HPDE6-E6E7 (cell line): ENCODE measurements at regions not wholly inside any gene's neighbourhood (a gene's known extent, or its start where the extent isn't known, plus 50 kb on each side); places are given as distances from the start of the nearest gene placed in this dataset.
"Not testable (repeated sequence)": the region's sequence is repeated elsewhere in the genome, so short reads cannot be mapped to it uniquely, and the experiment has no call there.

ENCODE experiments used
- DNase-seq: peaks from one replicate; pipeline ENCODE4 v3.0.0; 2011; ENCODE audit warnings: missing footprints; ENCODE audit errors: extremely low spot score

DNA sequence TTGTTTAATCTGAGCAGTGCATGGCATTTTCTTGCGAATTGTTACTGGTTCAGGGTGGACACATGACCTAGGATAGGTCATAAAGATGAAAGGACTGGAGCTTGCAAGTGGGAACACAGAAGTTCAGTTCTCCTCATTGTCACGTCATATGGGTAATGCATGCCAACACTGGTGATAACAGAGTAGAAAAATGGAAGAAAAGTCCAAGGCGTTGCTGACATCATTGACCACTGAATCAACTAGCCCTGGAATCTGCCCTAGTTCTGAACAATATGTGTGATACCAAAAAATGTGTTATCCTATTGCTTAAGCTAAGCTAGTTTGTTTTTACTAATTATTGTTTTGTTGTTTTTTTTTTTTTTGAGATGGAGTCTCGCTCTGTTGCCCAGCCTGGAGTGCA lies 234.2 kb upstream of the MAF start:
- DNase-seq: no peak

DNA sequence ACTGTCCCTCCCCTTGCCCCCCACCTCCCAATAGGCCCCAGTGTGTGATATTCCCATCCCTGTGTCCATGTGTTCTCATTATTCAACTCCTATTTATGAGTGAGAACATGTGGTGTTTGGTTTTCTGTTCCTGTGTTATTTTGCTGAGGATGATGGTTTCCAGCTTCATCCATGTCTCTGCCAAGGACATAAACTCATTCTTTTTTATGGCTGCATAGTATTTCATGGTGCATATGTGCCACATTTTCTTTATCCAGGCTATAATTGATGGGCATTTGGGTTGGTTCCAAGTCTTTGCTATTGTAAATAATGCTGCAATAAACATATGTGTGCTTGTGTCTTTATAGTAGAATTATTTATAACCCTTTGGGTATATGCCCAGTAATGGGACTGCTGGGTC lies 233.5 kb upstream of the MAF start:
- DNase-seq: not testable (repeated sequence)

DNA sequence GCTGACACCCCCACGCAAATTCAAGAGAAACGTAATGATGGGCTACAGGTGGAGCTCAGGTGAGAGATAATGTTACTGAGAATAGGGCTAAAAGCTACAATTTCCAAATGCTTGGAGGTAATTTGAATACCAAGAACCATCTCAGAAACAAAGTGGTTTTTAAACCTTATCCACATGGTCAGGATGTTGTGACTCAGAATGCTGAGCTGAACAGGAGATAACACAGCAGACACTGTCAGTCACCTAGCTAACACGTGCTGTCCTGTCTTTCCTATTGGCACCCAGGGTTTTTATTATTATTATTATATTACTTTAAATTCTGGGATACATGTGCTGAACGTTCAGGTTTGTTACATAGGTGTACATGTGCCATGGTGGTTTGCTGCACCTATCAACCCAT lies 233.0 kb upstream of the MAF start:
- DNase-seq: no peak

DNA sequence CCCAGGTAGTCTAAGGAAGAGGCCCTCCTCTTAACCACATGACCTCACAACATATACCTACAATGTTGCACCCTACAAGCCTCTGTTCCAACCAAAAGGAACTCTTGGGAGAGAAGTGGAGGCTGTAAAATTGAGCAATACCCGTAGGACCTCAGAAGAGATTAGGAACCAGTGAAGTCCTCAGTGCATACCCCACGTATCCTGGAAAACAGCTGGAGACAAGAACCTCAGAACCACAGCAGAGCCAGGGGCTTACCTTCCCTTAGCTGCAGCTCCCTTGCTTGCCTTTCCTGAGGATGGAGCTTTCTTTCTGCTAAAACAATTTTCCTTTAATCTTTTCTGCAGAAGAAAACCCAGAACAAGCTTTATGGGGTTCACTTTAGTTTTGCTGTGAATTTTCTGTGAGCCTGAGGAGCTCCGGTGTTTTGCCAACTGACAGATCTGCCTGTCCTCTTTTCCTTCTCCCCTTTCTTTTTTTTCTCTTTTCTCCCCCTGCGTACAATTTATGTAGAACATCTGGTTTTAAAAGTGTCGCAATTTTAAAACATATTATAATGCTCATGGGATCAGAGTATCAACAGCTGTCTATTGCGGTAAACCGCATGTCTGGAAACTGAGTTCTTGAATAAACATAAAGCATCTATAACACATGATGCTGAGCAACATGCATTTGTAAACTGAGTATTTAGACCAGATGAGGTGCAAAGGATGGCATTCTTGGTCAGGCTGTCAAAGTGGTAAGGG lies 226.4 kb upstream of the MAF start:
- DNase-seq: no peak

DNA sequence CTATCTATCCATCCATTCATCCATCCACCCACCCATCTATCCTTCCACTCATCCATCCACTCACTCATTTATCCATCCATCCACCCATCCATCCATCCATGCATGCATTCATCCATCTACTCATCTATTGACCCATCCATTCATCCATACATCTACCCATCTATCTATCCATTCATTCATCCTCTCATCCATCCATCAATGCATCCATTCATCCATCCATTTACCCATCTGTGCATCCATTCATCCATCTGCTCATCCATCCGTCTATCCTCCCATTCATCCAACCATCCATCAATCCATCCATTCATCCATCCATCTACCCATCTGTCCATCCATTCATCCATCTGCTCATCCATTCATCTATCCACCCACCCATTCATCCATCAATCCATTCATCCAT lies 224.5 kb upstream of the MAF start:
- no peak for DNase-seq

DNA sequence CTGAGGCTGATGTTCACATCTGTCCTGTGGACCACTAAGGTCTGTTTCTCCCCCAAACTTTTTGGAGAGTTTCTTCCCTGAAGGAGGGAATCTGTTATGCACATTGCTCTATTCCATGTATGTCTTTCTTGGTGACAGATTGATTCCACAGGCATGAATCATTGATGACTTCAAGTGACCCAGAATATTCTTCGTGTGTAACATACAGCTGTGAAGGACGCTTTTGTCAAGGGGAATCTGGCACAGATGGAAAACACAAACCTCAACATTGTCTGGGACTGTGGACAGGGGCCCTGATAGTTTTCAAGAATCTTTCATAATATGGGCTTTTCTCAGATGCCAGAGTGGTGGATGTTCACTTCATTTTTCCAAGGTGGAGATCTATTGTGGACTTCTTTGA lies 223.1 kb upstream of the MAF start:
- no peak for DNase-seq

DNA sequence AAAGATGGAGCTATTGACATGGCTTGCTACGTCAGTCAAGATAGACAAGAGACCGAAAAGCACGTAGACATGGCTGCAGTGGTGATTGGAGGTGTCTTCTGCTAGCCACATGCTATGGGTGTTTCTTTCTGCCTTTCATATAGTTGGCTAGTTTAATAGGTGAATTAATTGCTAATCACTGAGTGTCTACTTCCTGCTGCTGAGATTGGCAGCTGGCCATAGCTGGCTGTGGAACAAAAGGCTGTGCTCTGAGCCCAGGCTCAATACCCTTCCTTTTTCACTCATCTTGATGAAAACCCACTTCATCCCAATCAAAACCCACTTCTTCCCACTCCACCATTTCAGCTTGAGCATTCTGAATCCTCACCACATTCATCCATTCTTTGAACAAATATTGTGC lies 221.4 kb upstream of the MAF start:
- DNase-seq: no peak

DNA sequence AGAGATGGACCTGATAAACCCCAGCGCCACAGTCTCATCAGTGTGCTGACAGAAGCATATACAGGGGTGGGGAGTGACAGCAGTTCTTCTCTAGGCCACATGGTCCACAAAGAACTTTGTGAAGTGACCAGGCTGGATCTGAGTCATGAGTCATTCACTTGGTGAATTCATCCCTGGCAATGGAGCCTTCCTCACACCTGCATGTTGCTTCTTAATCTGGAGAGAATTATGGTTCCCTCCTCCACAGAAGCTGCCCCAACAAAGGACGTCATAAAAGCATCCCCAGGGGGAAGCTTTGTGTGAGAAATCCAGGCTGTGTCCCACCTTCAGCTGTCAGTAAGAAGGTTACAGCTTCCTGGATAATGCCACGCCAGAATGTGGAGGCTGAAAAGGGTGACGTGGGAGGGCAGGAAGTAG lies 215.6 kb upstream of the MAF start:
- no peak for DNase-seq

DNA sequence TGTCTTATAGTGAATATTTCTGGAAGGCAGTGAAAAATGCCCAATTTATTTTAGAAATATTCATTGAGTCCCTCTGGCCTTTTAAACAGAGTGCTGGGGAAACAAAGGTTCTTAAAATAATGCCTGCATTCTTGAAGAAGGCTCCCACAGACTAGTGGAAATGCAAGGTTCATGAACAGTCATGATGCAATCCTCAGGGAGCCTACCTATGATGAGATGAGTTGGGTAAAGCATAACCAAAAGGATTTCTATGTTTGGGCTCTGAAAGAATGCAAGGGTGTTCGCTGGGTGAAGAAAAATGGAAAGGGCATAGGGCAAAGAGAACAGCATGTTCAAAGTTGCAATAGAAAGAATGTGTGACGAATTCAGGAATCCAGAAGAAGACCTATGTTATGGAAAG lies 214.5 kb upstream of the MAF start:
- no peak for DNase-seq

DNA sequence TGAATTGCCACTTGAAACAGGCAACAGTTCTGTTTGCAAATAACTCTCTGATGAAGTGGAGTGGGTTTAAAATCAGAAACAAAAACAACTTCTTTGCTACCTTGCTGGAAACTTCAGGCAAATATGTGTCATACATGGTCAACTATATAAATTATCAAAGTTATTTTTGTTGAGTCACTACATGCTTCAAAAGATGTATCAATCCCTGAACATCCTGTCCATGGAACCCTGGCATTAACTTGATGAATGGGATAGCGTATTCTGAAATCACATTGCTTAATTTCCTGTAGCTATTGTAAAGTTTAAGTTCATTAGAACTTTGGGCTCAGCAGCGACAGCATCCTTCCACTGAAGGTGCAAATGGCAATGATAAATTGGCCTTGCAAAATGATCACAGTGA lies 213.6 kb upstream of the MAF start:
- DNase-seq: no peak

DNA sequence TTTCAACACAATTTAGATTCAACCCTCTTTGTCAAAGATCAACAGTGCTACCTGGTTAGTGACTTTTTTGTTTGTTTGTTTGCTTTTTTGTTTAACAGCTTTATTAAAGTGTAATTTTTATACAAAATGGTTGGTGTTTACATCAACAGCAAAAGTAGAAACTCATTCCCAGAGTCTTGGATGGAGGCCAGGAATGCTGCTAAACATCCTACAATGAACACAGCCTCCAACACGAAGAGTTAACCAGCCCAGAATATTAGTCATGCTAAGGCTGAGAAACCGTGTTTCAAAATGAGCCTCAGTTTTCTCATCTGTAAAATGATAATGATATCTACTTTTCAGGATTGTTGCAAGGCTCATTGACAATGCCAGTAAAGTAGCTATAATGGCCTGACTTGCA lies 211.0 kb upstream of the MAF start:
- no peak for DNase-seq

DNA sequence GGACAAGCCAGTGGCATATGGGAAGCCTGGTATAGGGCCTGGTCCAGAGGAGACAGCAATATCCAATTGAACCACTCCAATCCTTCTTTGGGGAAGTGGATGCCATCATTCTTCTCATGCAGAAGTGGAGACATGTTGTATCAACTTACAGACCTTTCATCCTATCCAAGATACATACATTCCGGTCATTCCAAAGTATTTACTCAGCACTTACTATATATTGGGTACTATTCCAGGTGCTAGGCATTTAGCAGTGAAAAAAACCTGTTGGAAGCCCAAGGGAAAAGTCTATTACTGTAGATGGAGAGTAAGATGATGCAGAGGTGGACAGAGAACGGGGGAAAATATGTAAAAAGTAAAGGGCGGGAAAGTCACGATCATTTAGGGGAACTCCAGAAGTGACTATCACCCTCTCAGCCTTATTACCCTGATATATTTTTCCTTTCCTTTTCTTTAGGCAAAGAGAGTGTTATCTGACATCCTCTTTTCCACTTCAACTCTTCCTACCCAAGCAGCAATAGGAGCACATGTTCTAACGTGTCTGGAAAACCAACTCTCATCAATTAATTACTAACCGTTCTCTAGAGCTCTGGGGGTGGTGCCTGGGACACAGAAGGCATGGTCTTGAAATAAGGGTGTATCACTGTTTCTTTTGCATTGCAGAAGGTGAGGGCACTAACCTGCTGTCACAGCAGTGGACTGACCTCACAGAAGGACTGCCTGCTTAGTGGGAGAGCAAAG lies 210.1 kb upstream of the MAF start:
- DNase-seq: peak; percentile 12

DNA sequence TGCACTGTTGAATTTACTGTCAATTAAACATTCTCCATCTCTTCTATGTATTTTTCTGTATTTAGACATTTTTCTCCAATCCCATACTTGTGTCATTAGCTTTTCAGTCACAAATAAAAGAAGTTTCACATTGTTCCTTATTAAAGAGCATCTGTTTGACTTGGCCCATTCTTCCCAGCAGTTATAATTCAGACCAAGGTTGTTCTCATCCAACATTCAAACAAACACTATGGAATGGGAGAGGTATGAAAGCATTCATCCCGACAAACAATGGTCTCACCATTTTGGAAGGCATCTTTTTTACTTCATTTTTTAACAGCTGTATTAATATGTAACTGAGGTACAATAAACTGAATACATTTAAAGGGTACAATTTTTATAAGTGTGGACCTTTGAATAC lies 208.8 kb upstream of the MAF start:
- DNase-seq: no peak

DNA sequence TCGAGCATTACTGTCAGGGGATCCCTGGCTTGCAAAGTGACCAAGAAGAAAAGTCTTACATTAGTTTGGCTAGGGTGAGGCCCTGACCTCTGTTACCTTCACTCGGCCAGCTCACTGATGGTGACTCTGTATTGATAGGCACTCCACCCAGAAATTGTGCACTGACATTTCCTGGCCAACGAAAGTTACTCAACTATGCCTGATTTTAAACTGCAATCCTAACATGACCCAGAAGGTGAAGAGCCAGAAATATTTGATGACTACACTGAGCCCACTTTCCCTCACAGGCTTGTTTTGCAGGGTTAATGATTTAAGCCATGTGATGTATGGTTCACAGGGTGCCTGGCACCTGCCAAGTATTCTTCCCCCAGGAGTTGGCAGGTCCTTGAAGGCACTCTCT lies 208.2 kb upstream of the MAF start:
- DNase-seq: no peak

DNA sequence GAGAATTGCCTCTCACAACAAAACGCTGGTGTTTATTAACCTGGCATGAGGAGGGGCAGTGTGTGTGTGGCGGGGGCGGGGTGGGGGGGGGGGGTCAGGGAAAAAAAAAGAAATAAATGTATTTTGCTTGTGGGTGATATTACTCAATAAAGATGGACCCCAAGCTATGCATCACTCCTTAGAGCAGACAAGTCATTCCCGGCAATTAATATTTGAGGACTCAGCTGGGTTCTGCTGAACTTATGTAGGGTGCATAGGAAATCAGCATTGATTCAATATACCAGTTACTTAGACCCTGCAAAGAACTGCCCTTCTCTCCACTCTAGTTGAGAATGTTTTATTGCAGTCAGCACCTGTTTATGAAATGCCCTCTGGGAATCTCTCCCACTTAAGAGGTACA lies 206.2 kb upstream of the MAF start:
- DNase-seq: no peak

DNA sequence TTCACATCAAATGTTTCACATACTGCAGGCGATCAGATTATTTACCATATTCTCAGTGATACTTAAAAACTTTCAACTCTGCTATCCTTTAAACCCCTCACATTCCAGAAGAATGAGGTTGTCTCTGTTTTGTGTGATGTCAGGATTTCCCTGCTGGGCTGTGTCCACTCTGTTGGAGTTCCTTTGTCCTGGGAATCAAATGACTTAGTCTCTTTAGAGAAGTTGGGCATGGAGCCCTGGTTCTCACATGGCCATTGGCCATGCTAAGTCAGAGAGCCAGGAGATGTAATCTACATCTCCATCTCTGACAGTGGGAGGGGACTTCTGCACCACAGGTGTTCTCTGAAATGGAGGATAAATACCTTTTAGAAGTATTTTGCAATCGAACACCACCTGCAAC lies 205.1 kb upstream of the MAF start:
- no peak for DNase-seq

DNA sequence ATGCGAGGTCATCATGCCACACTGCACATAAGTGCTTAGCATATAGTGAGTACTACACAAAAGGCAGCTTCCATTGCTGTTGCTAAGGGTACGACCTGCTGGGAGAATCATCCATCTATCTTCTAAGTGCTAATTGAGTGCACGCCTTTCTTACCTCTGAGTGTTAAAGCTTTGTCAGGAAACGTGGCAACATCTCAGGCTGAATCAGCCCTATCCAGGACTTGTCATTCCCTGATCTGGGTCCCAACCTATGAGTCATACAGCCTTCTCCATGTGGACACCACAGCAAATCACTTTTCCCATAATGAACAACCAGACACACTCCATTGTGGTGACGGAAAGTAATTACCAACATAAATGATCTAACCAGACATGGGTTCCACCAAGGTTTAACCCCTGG lies 201.1 kb upstream of the MAF start:
- DNase-seq: no peak

DNA sequence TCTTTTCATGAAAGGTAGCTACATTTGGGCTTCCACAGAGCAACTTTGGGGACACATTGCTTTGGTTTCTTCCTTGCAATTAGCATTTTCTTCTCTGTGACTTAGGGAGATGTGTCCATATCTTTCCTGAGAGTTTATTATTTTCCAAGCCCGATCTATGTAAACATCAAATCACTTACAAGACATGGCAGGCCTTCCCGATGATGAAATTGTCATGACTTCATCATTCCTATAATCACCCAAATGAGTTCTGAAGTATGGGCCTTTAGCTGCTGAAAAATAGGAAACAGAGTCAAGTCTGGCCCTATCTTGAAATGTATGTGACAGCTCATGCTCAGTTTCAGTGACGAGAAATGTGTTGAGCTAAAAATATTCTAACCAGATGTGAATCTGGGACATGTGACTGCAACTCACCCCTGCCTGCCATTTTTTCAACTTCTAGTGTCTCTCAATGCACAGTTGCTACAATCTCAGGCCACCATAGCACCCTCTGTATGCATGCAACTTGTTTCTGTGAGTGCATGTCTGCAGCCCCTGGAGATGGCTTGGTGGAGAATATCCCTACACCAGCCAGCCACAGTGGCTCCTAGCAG lies 199.6 kb upstream of the MAF start:
- DNase-seq: no peak

DNA sequence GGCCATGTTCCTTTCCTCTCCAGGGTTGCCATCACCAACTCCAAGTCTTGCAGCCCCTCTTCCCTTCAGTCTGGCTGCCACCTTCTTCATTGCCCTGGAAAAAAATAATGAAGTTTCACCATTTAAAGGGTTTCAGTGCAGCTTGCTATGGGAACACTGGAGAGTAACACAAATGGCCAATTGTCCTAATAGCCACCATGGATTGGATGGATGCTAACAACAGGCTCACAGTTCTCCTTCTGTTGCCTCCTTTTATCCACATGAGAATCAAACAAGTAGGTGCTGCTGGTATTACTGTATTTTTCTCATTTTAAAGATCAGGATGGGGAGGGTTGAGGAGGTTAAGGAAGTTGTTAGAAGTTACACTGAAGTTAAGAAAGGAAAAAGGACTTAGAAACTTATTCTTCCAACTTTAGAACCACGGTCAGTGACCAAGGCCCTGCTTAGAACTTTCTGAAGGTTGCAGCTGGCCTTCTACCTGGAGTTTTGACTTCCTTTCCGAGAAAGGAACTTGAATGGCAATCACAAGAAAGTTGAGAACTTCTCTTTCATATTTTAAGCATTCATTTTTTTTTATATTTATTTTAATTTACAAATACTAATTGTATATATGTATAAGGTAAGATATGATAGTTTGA lies 198.0 kb upstream of the MAF start:
- DNase-seq: no peak

DNA sequence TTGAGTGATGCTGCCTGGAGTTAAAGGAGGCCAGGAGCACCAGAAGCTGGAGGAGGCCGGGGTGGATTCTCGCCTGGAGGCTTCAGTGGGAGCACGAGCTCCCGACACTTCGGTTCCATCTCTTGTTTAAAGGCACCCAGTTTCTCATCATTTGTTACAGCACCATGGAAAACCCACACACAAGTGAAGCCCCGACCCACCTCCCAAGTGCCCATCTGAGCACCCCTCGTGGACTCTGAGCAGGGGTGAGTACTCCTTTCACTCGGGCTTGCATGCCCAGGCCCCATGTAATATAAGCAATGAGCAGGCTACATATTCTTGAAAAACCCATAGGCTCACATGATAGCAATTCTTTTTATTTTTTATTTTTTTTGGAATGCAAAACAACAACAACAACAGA lies 196.9 kb upstream of the MAF start:
- DNase-seq: no peak

DNA sequence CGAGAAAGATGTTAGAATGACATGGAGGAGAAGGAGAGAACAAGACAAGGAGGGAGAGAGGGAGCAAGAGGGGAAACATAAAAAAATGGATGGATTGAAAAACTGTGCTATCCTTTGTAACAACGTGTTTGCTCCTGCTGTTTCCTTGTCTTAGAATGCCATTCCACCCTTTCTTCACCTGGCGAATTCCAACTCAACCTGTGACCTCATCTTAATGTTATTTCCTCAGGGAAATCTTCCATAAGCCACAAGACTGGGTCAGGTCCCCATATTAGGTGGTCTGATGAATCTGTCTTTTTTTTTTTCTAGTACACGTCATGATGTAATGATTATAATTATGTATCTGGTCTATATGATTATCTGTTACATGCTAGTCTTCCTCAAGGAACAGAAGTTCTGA lies 195.0 kb upstream of the MAF start:
- no peak for DNase-seq

DNA sequence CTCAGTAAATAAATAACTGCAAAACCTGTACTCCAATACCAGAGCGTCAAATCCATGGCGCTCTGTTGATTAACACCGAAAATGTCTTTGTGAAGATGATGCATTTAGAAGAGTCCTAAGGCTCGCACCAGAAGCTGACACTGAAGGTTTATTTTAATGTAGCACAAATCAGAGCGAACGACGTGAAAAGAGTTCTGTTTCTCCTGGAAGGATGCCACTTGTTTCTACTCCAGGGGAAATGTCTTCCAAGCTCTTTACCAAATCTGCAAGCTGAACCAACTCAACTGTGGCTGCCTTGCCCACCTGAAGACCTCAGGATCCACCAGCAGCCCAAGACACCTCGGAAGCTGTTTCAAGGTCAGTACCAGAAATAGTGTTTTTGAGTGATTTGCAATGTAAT lies 194.4 kb upstream of the MAF start:
- no peak for DNase-seq
